HepG2 (cell line): ENCODE measurements at regions not wholly inside any gene's neighbourhood (a gene's known extent, or its start where the extent isn't known, plus 50 kb on each side); places are given as distances from the start of the nearest gene placed in this dataset.
A peak's percentile ranks its signal among the peaks of the same experiment; 100 is the strongest.

Experiments
- BHLHE40 ChIP-seq: IDR thresholded peaks from 2 replicates; pipeline ENCODE4 v1.6.1; 2011; ENCODE audit warnings: low read length, improper control_type of control experiment
- FOSL2 ChIP-seq: sonication (generic); formaldehyde crosslinking; IDR thresholded peaks from 2 replicates; pipeline ENCODE4 v1.4.0; 2020; ENCODE audit warnings: missing genetic modification reagents
- FOXA3 ChIP-seq: IDR thresholded peaks from 2 replicates; pipeline ENCODE4 v1.6.1; 2016; ENCODE audit warnings: missing genetic modification reagents, missing compliant biosample characterization
- FOXK1 ChIP-seq: sonication (generic); formaldehyde crosslinking; IDR thresholded peaks from 2 replicates; pipeline ENCODE4 v1.4.0; 2020; ENCODE audit warnings: low read depth, missing genetic modification reagents, borderline replicate concordance
- FOXP4 ChIP-seq: sonication (generic); formaldehyde crosslinking; IDR thresholded peaks from 2 replicates; pipeline ENCODE4 v1.4.0; 2020; ENCODE audit warnings: missing genetic modification reagents
- GABPB1 ChIP-seq: IDR thresholded peaks from 2 replicates; pipeline ENCODE4 v1.6.1; 2016; ENCODE audit warnings: mild to moderate bottlenecking, missing genetic modification reagents, moderate library complexity, missing compliant biosample characterization
- HNF4A ChIP-seq: sonication (generic); formaldehyde crosslinking; IDR thresholded peaks from 2 replicates; pipeline ENCODE4 v1.4.0; 2020; ENCODE audit warnings: missing genetic modification reagents
- ISL2 ChIP-seq: sonication (generic); formaldehyde crosslinking; IDR thresholded peaks from 2 replicates; pipeline ENCODE4 v1.5.0; 2020; ENCODE audit warnings: missing genetic modification reagents
- KDM1A ChIP-seq: IDR thresholded peaks from 2 replicates; pipeline ENCODE4 v1.6.1; 2016; ENCODE audit warnings: missing compliant biosample characterization
- MXI1 ChIP-seq: IDR thresholded peaks from 3 replicates; pipeline ENCODE4 v1.6.1; 2012; ENCODE audit warnings: low read depth, low read length, inconsistent platforms, borderline replicate concordance
- SETDB1 ChIP-seq: sonication (generic); formaldehyde crosslinking; IDR thresholded peaks from 2 replicates; pipeline ENCODE4 v1.5.1; 2020; ENCODE audit warnings: missing genetic modification reagents, mild to moderate bottlenecking, borderline replicate concordance
- SOX13 ChIP-seq, 3 experiments: fragments of 450-650 bp in 1 of 3; sonication (generic) in 1 of 3; formaldehyde crosslinking in 1 of 3; IDR thresholded peaks in 2 of 3; conservative IDR thresholded peaks in 1 of 3; 2 replicates each; pipeline versions ENCODE4 v1.5.0 to v1.6.1; 2016 to 2020; ENCODE audit warnings: antibody characterized with exemption in 1 of 3, mild to moderate bottlenecking in 1 of 3, missing compliant biosample characterization in 1 of 3, missing genetic modification reagents in 1 of 3, moderate library complexity in 1 of 3
- ZNF678 ChIP-seq: sonication (generic); formaldehyde crosslinking; IDR thresholded peaks from 2 replicates; pipeline ENCODE4 v1.4.0; 2020; ENCODE audit warnings: mild to moderate bottlenecking, missing genetic modification reagents
- ZSCAN21 ChIP-seq: sonication (generic); formaldehyde crosslinking; IDR thresholded peaks from 2 replicates; pipeline ENCODE4 v1.8.0; 2022; ENCODE audit warnings: mild to moderate bottlenecking, missing genetic modification reagents, moderate library complexity, borderline replicate concordance
- TF ChIP-seq, protein P1 (sequence below): sonication (generic); formaldehyde crosslinking; IDR thresholded peaks from one replicate; pipeline ENCODE4 v1.5.1; 2020; ENCODE audit warnings: mild to moderate bottlenecking, missing genetic modification reagents; ENCODE audit errors: not compliant biosample characterization
- TF ChIP-seq, protein P2 (sequence below): sonication (generic); formaldehyde crosslinking; conservative IDR thresholded peaks from 2 replicates; pipeline ENCODE4 v1.4.0; 2020; ENCODE audit warnings: missing genetic modification reagents
- TF ChIP-seq, protein P3 (sequence below): IDR thresholded peaks from 2 replicates; pipeline ENCODE4 v1.6.1; 2016; ENCODE audit warnings: low read depth

GRCh38 chr14:85471744-85472143 lies 58.2 kb upstream of the FLRT2 start (continued):
- TF ChIP-seq, protein P1, sequence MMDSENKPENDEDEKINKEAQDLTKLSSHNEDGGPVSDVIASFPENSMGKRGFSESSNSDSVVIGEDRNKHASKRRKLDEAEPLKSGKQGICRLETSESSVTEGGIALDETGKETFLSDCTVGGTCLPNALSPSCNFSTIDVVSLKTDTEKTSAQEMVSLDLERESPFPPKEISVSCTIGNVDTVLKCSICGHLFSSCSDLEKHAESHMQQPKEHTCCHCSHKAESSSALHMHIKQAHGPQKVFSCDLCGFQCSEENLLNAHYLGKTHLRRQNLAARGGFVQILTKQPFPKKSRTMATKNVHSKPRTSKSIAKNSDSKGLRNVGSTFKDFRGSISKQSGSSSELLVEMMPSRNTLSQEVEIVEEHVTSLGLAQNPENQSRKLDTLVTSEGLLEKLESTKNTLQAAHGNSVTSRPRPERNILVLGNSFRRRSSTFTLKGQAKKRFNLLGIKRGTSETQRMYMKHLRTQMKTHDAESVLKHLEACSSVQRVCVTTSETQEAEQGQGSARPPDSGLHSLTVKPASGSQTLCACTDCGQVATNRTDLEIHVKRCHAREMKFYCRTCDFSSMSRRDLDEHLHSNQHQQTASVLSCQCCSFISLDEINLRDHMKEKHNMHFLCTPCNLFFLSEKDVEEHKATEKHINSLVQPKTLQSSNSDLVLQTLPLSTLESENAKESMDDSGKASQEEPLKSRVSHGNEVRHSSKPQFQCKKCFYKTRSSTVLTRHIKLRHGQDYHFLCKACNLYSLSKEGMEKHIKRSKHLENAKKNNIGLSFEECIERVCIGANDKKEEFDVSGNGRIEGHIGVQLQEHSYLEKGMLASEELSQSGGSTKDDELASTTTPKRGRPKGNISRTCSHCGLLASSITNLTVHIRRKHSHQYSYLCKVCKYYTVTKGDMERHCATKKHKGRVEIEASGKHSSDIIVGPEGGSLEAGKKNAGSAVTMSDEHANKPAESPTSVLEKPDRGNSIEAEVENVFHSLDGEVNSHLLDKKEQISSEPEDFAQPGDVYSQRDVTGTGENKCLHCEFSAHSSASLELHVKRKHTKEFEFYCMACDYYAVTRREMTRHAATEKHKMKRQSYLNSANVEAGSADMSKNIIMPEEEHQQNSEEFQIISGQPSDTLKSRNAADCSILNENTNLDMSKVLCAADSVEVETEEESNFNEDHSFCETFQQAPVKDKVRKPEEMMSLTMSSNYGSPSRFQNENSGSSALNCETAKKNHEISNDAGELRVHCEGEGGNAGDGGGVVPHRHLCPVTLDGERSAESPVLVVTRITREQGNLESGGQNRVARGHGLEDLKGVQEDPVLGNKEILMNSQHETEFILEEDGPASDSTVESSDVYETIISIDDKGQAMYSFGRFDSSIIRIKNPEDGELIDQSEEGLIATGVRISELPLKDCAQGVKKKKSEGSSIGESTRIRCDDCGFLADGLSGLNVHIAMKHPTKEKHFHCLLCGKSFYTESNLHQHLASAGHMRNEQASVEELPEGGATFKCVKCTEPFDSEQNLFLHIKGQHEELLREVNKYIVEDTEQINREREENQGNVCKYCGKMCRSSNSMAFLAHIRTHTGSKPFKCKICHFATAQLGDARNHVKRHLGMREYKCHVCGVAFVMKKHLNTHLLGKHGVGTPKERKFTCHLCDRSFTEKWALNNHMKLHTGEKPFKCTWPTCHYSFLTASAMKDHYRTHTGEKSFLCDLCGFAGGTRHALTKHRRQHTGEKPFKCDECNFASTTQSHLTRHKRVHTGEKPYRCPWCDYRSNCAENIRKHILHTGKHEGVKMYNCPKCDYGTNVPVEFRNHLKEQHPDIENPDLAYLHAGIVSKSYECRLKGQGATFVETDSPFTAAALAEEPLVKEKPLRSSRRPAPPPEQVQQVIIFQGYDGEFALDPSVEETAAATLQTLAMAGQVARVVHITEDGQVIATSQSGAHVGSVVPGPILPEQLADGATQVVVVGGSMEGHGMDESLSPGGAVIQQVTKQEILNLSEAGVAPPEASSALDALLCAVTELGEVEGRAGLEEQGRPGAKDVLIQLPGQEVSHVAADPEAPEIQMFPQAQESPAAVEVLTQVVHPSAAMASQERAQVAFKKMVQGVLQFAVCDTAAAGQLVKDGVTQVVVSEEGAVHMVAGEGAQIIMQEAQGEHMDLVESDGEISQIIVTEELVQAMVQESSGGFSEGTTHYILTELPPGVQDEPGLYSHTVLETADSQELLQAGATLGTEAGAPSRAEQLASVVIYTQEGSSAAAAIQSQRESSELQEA (CRISPR knock-in tag), result no peak
- TF ChIP-seq FOXP4 (CRISPR knock-in tag), result peak; percentile 78
- peak; percentile 94 for TF ChIP-seq FOSL2 (CRISPR knock-in tag)
- peak; percentile 43; the same call in 1 of the 2 replicates for TF ChIP-seq BHLHE40
- TF ChIP-seq MXI1, result peak; percentile 64; the same call in 1 of the 3 replicates
- peak; percentile 26; the same call in 1 of the 2 replicates for TF ChIP-seq GABPB1
- no peak for TF ChIP-seq SOX13 (IDR thresholded peaks at IDR 0.05)
- peak in 1 of 2 experiments; percentile 81; a peak in 2 of 4 replicates for TF ChIP-seq SOX13 (CRISPR knock-in tag; conservative IDR thresholded peaks at IDR 0.05 in 1 of 2, IDR thresholded peaks at IDR 0.05 in 1 of 2)
- TF ChIP-seq, protein P2, sequence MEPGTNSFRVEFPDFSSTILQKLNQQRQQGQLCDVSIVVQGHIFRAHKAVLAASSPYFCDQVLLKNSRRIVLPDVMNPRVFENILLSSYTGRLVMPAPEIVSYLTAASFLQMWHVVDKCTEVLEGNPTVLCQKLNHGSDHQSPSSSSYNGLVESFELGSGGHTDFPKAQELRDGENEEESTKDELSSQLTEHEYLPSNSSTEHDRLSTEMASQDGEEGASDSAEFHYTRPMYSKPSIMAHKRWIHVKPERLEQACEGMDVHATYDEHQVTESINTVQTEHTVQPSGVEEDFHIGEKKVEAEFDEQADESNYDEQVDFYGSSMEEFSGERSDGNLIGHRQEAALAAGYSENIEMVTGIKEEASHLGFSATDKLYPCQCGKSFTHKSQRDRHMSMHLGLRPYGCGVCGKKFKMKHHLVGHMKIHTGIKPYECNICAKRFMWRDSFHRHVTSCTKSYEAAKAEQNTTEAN (CRISPR knock-in tag), result no peak
- TF ChIP-seq FOXA3, result peak; percentile 66
- TF ChIP-seq FOXK1 (CRISPR knock-in tag), result 0 out of 2 replicates have a peak, but pooled peaks have one; percentile 12
- no peak for TF ChIP-seq ZNF678 (CRISPR knock-in tag)
- no peak for TF ChIP-seq SETDB1 (CRISPR knock-in tag)
- TF ChIP-seq HNF4A (CRISPR knock-in tag), result 0 out of 2 replicates have a peak, but pooled peaks have one; percentile 4
- TF ChIP-seq ZSCAN21 (CRISPR knock-in tag), result no peak
- TF ChIP-seq, protein P3, sequence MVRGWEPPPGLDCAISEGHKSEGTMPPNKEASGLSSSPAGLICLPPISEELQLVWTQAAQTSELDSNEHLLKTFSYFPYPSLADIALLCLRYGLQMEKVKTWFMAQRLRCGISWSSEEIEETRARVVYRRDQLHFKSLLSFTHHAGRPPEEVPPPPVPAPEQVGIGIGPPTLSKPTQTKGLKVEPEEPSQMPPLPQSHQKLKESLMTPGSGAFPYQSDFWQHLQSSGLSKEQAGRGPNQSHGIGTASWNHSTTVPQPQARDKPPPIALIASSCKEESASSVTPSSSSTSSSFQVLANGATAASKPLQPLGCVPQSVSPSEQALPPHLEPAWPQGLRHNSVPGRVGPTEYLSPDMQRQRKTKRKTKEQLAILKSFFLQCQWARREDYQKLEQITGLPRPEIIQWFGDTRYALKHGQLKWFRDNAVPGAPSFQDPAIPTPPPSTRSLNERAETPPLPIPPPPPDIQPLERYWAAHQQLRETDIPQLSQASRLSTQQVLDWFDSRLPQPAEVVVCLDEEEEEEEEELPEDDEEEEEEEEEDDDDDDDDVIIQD (CRISPR knock-in tag), result peak; percentile 78; the same call in 1 of the 2 replicates
- peak; percentile 55 for TF ChIP-seq ISL2 (CRISPR knock-in tag)
- peak; percentile 78; the same call in 1 of the 2 replicates for TF ChIP-seq KDM1A (CRISPR knock-in tag)
